Uterus (tissue), 2 donors: ENCODE measurements at regions not wholly inside any gene's neighbourhood (a gene's known extent, or its start where the extent isn't known, plus 50 kb on each side); places are given as distances from the start of the nearest gene placed in this dataset.

Experiments
- POLR2A ChIP-seq, 2 donors: fragments of 450-650 bp; IDR thresholded peaks; one replicate each; pipeline ENCODE4 v1.6.1; 2016; ENCODE audit warnings: antibody characterized with exemption in 2 of 2, mild to moderate bottlenecking in 1 of 2, moderate library complexity in 1 of 2
- TF ChIP-seq, protein P1 (sequence below), 4 experiments: fragments of 200-600 bp in 2 of 4; fragments of 450-650 bp in 2 of 4; sonication (generic) in 2 of 4; IDR thresholded peaks; one replicate each; pipeline ENCODE4 v1.5.1; 2016 to 2019; ENCODE audit warnings: antibody characterized with exemption in 4 of 4, mild to moderate bottlenecking in 2 of 4, moderate library complexity in 1 of 4

DNA sequence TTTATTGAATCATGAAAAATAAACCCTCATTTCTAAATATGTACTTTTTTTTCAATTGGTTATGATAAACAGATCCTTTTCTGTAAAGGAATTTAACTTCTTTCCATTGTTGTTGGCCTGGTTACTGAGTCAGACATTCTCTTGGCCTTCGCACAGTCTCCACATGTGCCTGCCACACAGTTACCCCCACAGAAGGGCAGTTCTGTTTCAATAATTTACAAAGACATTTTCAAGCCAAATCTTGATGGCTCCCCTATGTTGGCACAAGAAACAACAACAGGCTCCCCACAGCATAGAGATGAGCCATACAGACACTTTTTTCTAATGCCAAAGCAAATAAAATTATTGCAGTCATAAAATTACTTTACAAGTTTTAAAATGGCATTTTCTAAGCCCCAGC is 55.6 kb upstream of the BEND6 start:
- TF ChIP-seq, protein P1, sequence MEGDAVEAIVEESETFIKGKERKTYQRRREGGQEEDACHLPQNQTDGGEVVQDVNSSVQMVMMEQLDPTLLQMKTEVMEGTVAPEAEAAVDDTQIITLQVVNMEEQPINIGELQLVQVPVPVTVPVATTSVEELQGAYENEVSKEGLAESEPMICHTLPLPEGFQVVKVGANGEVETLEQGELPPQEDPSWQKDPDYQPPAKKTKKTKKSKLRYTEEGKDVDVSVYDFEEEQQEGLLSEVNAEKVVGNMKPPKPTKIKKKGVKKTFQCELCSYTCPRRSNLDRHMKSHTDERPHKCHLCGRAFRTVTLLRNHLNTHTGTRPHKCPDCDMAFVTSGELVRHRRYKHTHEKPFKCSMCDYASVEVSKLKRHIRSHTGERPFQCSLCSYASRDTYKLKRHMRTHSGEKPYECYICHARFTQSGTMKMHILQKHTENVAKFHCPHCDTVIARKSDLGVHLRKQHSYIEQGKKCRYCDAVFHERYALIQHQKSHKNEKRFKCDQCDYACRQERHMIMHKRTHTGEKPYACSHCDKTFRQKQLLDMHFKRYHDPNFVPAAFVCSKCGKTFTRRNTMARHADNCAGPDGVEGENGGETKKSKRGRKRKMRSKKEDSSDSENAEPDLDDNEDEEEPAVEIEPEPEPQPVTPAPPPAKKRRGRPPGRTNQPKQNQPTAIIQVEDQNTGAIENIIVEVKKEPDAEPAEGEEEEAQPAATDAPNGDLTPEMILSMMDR (IDR thresholded peaks at IDR 0.05): no peak
- TF ChIP-seq POLR2A (IDR thresholded peaks at IDR 0.05): no peak
